ENCODE measurements at regions not wholly inside any gene's neighbourhood (a gene's known extent, or its start where the extent isn't known, plus 50 kb on each side); places are given as distances from the start of the nearest gene placed in this dataset.

- DNase-seq (ENCODE audit: low read depth, low spot score) (no peak), FAIRE-seq (no peak)
- dilution Hi-C loops (cut with MboI; ENCODE audit: extremely low pct_ligation_motif_present, low sequenced_read_pairs): no loop called here
- no TSS peak for BruUV-seq (replicated peaks)
- Histone ChIP-seq H3K4me1 (ENCODE audit: control insufficient read depth, extremely low read depth, insufficient read depth, low read length) (no peaks in the 10 kb centered on the region), H3K27ac (ENCODE audit: insufficient read depth, low read depth, low read length) (no peak overlapping the region), H3K27me3 (ENCODE audit: control insufficient read depth in 2 of 2, insufficient read depth in 2 of 2, low read length in 2 of 2) (no peaks in the 10 kb centered on the region), H2AFZ (ENCODE audit: low read depth, low read length) (no peak overlapping the region), H3K9me1 (replicated peaks; ENCODE audit: control insufficient read depth, extremely low read depth, insufficient read depth, low read length) (no peaks in the 10 kb centered on the region), H4K20me1 (replicated peaks; ENCODE audit: control insufficient read depth, extremely low read depth, insufficient read depth, low read length) (no peaks in the 10 kb centered on the region), H3K4me3 (replicated peaks in 1 of 3; ENCODE audit: insufficient read depth in 1 of 3, low read depth in 1 of 3, low read length in 3 of 3) (no peak overlapping the region), H3K36me3 (ENCODE audit: control insufficient read depth in 2 of 2, extremely low read depth in 1 of 2, insufficient read depth in 2 of 2, low read length in 2 of 2) (no peaks in the 10 kb centered on the region), H3K9ac (replicated peaks; ENCODE audit: extremely low read depth, insufficient read depth, low read length) (no peak overlapping the region), H3K9me3 (replicated peaks; ENCODE audit: control insufficient read depth, insufficient read depth, low read length) (no peaks in the 10 kb centered on the region), H3K4me2 (ENCODE audit: insufficient read depth, low read length) (no peak overlapping the region), H3K79me2 (ENCODE audit: control insufficient read depth, insufficient read depth, low read length) (no peaks in the 10 kb centered on the region)
- POLR2A ChIA-PET: no interaction called here
- CTCF ChIA-PET: no interaction called here
- TF ChIP-seq POLR2A (IDR thresholded peaks at IDR 0.05; ENCODE audit: low read depth, low read length): no peak
- TF ChIP-seq, protein P1, sequence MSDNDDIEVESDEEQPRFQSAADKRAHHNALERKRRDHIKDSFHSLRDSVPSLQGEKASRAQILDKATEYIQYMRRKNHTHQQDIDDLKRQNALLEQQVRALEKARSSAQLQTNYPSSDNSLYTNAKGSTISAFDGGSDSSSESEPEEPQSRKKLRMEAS (IDR thresholded peaks at IDR 0.05; ENCODE audit: insufficient read depth, insufficient read length): no peak
- TF ChIP-seq EZH2 (IDR thresholded peaks at IDR 0.05; ENCODE audit: borderline replicate concordance, low read depth, low read length, severe bottlenecking): no peak
- TF ChIP-seq JUN (IDR thresholded peaks at IDR 0.05; ENCODE audit: borderline replicate concordance, insufficient read depth, insufficient read length, low read depth): no peak
- TF ChIP-seq FOS (IDR thresholded peaks at IDR 0.05; ENCODE audit: borderline replicate concordance, insufficient read depth, low read length): no peak
- no peak for TF ChIP-seq GATA2 (IDR thresholded peaks at IDR 0.05; ENCODE audit: insufficient read depth, insufficient read length, low read depth, low read length)
- no peak for TF ChIP-seq POLR2AphosphoS5 (IDR thresholded peaks at IDR 0.05; ENCODE audit: insufficient read depth, low read depth, low read length)
- intact Hi-C loops (cut with micrococcal nuclease): no loop called here
Observed at GRCh38 chr2:56571074-56571473, 387.3 kb downstream of the CCDC85A start.

DNA sequence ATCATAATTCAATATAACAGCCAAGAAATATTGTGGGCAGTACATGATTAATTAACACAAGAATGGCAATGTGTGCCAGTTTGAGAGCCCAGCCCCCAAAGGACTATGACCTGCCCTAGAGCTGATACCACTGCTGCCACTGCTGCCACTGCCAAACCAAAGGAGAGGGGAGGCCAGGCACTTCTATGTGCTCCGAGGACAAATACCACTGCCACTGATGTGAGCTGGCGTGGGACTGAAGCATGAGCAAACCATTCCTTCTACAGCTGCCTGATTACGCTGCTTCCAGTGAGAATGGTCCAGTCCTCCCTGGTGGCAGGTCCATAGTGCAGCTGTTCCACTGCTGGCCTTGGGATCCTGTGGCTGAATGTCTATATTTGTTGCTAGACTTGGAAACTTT lies 392.2 kb downstream of the CCDC85A start:
- POLR2A ChIA-PET: no interaction called here
- no TSS peak for BruUV-seq (replicated peaks)
- CTCF ChIA-PET: interaction anchor here (0.7 kb wide), 1 partner anchor 9 kb away, joined by 3 read pairs; no protein-coding TSS in a partner anchor
- no peaks in the 10 kb centered on the region for H3K9me3 ChIP-seq (replicated peaks; ENCODE audit: control insufficient read depth, insufficient read depth, low read length)
- intact Hi-C loops (cut with micrococcal nuclease) (no loop called here), dilution Hi-C loops (cut with MboI; ENCODE audit: extremely low pct_ligation_motif_present, low sequenced_read_pairs) (no loop called here)
- no peaks in the 10 kb centered on the region for H3K36me3 ChIP-seq (ENCODE audit: control insufficient read depth in 2 of 2, extremely low read depth in 1 of 2, insufficient read depth in 2 of 2, low read length in 2 of 2)
- H3K4me2 ChIP-seq (ENCODE audit: insufficient read depth, low read length): no peak overlapping the region
- H3K9ac ChIP-seq (replicated peaks; ENCODE audit: extremely low read depth, insufficient read depth, low read length): no peak overlapping the region
- no peaks in the 10 kb centered on the region for H3K79me2 ChIP-seq (ENCODE audit: control insufficient read depth, insufficient read depth, low read length)
- H3K4me3 ChIP-seq (replicated peaks in 1 of 3; ENCODE audit: insufficient read depth in 1 of 3, low read depth in 1 of 3, low read length in 3 of 3): no peak overlapping the region
- no peaks in the 10 kb centered on the region for H3K4me1 ChIP-seq (ENCODE audit: control insufficient read depth, extremely low read depth, insufficient read depth, low read length)
- H4K20me1 ChIP-seq (replicated peaks; ENCODE audit: control insufficient read depth, extremely low read depth, insufficient read depth, low read length): no peaks in the 10 kb centered on the region
- no peak overlapping the region for H2AFZ ChIP-seq (ENCODE audit: low read depth, low read length)
- no peak overlapping the region for H3K27ac ChIP-seq (ENCODE audit: insufficient read depth, low read depth, low read length)
- TF ChIP-seq EZH2 (IDR thresholded peaks at IDR 0.05; ENCODE audit: borderline replicate concordance, low read depth, low read length, severe bottlenecking) (no peak), JUN (IDR thresholded peaks at IDR 0.05; ENCODE audit: borderline replicate concordance, insufficient read depth, insufficient read length, low read depth) (no peak), MYC (IDR thresholded peaks at IDR 0.05; ENCODE audit: low read depth, low read length) (no peak), CTCF (IDR thresholded peaks at IDR 0.05; ENCODE audit: extremely low read depth in 1 of 2, insufficient read depth in 1 of 2, low read depth in 1 of 2, low read length in 2 of 2) (no peak), FOS (IDR thresholded peaks at IDR 0.05; ENCODE audit: borderline replicate concordance, insufficient read depth, low read length) (no peak), POLR2A (IDR thresholded peaks at IDR 0.05; ENCODE audit: low read depth, low read length) (no peak), POLR2AphosphoS5 (IDR thresholded peaks at IDR 0.05; ENCODE audit: insufficient read depth, low read depth, low read length) (no peak), GATA2 (IDR thresholded peaks at IDR 0.05; ENCODE audit: insufficient read depth, insufficient read length, low read depth, low read length) (no peak)
- TF ChIP-seq, protein P1 (IDR thresholded peaks at IDR 0.05; ENCODE audit: insufficient read depth, insufficient read length): no peak
- FAIRE-seq (no peak), DNase-seq (ENCODE audit: low read depth, low spot score) (no peak)
- no peaks in the 10 kb centered on the region for H3K27me3 ChIP-seq (ENCODE audit: control insufficient read depth in 2 of 2, insufficient read depth in 2 of 2, low read length in 2 of 2)
- H3K9me1 ChIP-seq (replicated peaks; ENCODE audit: control insufficient read depth, extremely low read depth, insufficient read depth, low read length): no peaks in the 10 kb centered on the region

Measured in endothelial cell of umbilical vein (primary cell).